Left lobe of liver (tissue), 2 donors: ENCODE measurements at regions not wholly inside any gene's neighbourhood (a gene's known extent, or its start where the extent isn't known, plus 50 kb on each side); places are given as distances from the start of the nearest gene placed in this dataset.

Source experiments
- ATAC-seq: fragments of 200-7000 bp; cut with Tn5 transposase; one replicate; pipeline ENCODE4 v1.9.1; 2020; ENCODE audit warnings: mild to moderate bottlenecking, moderate library complexity
- DNase-seq: peaks from one replicate; pipeline ENCODE4 v3.0.0-alpha.2; 2020; ENCODE audit warnings: low spot score
- donor health status: DM: no; HTN: no; CAD: no; lungs with moderate emphysema.
- donor health status: DM: no; HTN: yes; CAD: no.

- DNase-seq (no peak), ATAC-seq (no peak)
Observed at GRCh38 chr12:40552868-40553267, 139.4 kb upstream of the CNTN1 start.

- DNase-seq (no peak), ATAC-seq (no peak)
Observed at GRCh38 chr12:40557980-40558379, 134.3 kb upstream of the CNTN1 start.

GRCh38 chr12:40559865-40560264 is 132.4 kb upstream of the CNTN1 start:
- ATAC-seq (no peak), DNase-seq (no peak)

GRCh38 chr12:40560848-40561247 is 131.4 kb upstream of the CNTN1 start:
- ATAC-seq (no peak), DNase-seq (no peak)

GRCh38 chr12:40561395-40561966 is 130.8 kb upstream of the CNTN1 start:
- ATAC-seq (no peak), DNase-seq (no peak)

- DNase-seq (no peak), ATAC-seq (no peak)
Observed at GRCh38 chr12:40565029-40565633, 127.1 kb upstream of the CNTN1 start.

- ATAC-seq (no peak), DNase-seq (no peak)
Observed at GRCh38 chr12:40566271-40566670, 126.0 kb upstream of the CNTN1 start.

GRCh38 chr12:40569626-40570179 is 122.5 kb upstream of the CNTN1 start:
- DNase-seq, result no peak
- no peak for ATAC-seq

- no peak for DNase-seq
- no peak for ATAC-seq
Observed at GRCh38 chr12:40573024-40573423, 119.2 kb upstream of the CNTN1 start.

- no peak for DNase-seq
- no peak for ATAC-seq
Observed at GRCh38 chr12:40575987-40576386, 116.3 kb upstream of the CNTN1 start.

- DNase-seq (no peak), ATAC-seq (no peak)
Observed at GRCh38 chr12:40577834-40578233, 114.4 kb upstream of the CNTN1 start.

GRCh38 chr12:40579687-40580086 is 112.6 kb upstream of the CNTN1 start:
- no peak for DNase-seq
- no peak for ATAC-seq

GRCh38 chr12:40580346-40580745 is 111.9 kb upstream of the CNTN1 start:
- DNase-seq (no peak), ATAC-seq (no peak)

- ATAC-seq (no peak), DNase-seq (no peak)
Observed at GRCh38 chr12:40581889-40582288, 110.3 kb upstream of the CNTN1 start.

- DNase-seq, result no peak
- no peak for ATAC-seq
Observed at GRCh38 chr12:40583743-40584142, 108.5 kb upstream of the CNTN1 start.

- DNase-seq, result no peak
Observed at GRCh38 chr12:40584763-40585162, 107.5 kb upstream of the CNTN1 start.

GRCh38 chr12:40586823-40587222 is 105.4 kb upstream of the CNTN1 start:
- DNase-seq (no peak), ATAC-seq (no peak)

More at GRCh38 chr12:40584763-40585162, 107.5 kb upstream of the CNTN1 start:
- ATAC-seq, result no peak

GRCh38 chr12:40587421-40587820 is 104.8 kb upstream of the CNTN1 start:
- DNase-seq, result no peak
- ATAC-seq, result no peak

GRCh38 chr12:40587970-40588369 is 104.3 kb upstream of the CNTN1 start:
- DNase-seq (no peak), ATAC-seq (no peak)

GRCh38 chr12:40597133-40597532 is 95.1 kb upstream of the CNTN1 start:
- no peak for DNase-seq
- ATAC-seq, result no peak

- DNase-seq (no peak), ATAC-seq (no peak)
Observed at GRCh38 chr12:40598073-40598472, 94.2 kb upstream of the CNTN1 start.

- no peak for ATAC-seq
- no peak for DNase-seq
Observed at GRCh38 chr12:40602562-40602961, 89.7 kb upstream of the CNTN1 start.

GRCh38 chr12:40614923-40615322 is 77.3 kb upstream of the CNTN1 start:
- DNase-seq, result no peak
- no peak for ATAC-seq
